Fibroblast of the aortic adventitia (primary cell): ENCODE measurements at regions not wholly inside any gene's neighbourhood (a gene's known extent, or its start where the extent isn't known, plus 50 kb on each side); places are given as distances from the start of the nearest gene placed in this dataset.

ENCODE experiments used
- DNase-seq: peaks from one replicate; pipeline ENCODE4 v3.0.0-alpha.2; 2010; ENCODE audit warnings: low read depth
- H3K4me3 ChIP-seq: 2 replicates; pipeline ENCODE4 v1.5.1; 2011; ENCODE audit warnings: low read depth, mild to moderate bottlenecking, control low read depth, low read length, moderate library complexity
- CTCF ChIP-seq: IDR thresholded peaks from 2 replicates; pipeline ENCODE4 v1.5.1; 2011; ENCODE audit warnings: mild to moderate bottlenecking, low read length, control low read depth, inconsistent platforms; ENCODE audit not compliant: insufficient read depth

DNA sequence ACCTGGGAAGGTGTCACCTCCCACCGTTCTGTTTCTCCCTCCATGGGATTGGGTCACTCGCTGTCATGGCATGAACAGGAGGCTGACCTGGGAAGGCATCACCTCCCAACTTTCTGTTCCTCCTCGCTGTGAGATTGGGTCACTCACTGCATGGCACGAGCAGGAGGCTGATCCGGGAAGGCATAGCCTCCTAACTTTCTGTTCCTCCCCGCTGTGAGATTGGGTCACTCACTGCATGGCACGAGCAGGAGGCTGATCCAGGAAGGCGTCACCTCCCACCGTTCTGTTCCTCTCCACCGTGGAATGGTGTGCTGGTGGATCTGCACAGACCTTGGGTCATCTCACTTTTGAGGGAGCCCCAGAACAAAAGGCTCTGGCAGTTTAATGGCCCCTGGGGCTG is 239.2 kb upstream of the PRKCQ start:
- no peak for DNase-seq
- H3K4me3 ChIP-seq = no peak overlapping the region
- TF ChIP-seq CTCF = no peak

DNA sequence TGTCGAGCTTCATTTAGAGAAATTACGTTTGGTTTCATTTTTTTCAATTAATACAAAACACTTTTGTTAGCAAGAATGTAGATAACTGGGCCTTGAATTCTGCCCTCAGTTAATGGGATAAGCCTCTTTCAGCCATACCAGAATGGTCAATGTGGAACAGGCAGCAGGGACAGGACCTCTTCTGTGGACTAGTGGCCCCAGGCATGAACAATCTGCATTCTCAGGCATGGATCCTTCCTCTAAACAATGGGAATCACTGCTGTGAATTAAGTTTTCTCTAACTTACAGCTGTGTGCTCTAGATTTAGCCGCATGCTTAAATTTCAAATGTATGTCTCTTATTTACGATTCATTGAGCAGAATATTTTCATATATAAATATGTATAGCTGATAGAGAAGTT is 237.7 kb upstream of the PRKCQ start:
- no peak for TF ChIP-seq CTCF
- H3K4me3 ChIP-seq = no peak overlapping the region
- DNase-seq = no peak

- DNase-seq = no peak
- no peak for TF ChIP-seq CTCF
Measured at GRCh38 chr10:6815346-6815745, 235.3 kb upstream of the PRKCQ start.

GRCh38 chr10:6813856-6814255 is 233.8 kb upstream of the PRKCQ start:
- no peak for TF ChIP-seq CTCF
- no peak for DNase-seq

More at GRCh38 chr10:6815346-6815745, 235.3 kb upstream of the PRKCQ start:
- H3K4me3 ChIP-seq = no peak overlapping the region

GRCh38 chr10:6813306-6813705 is 233.2 kb upstream of the PRKCQ start:
- no peak for DNase-seq
- H3K4me3 ChIP-seq = no peak overlapping the region
- no peak for TF ChIP-seq CTCF

More at GRCh38 chr10:6813856-6814255, 233.8 kb upstream of the PRKCQ start:
- no peak overlapping the region for H3K4me3 ChIP-seq

DNA sequence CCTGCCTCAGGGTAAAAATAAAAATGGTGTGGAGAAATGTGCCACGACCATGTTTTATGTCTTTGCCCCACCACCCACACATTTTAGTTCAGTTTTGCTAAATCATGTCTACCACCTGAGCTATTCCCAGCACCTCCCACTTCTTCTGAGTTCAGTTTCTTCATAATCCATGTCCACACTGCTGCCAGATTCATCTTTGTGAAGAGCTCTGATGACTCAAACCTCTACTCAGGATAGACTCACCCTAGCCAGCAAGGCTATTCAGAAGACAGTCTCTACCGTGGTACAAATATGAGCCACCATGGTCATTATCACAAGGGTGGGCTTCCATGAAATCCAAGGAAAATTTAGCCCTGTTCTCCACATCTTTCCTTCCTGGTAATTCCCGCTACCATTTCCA is 231.1 kb upstream of the PRKCQ start:
- no peak overlapping the region for H3K4me3 ChIP-seq
- no peak for TF ChIP-seq CTCF
- no peak for DNase-seq

GRCh38 chr10:6803427-6803783 is 223.3 kb upstream of the PRKCQ start:
- no peak overlapping the region for H3K4me3 ChIP-seq
- DNase-seq = no peak
- TF ChIP-seq CTCF = no peak
